ENCODE measurements at regions not wholly inside any gene's neighbourhood (a gene's known extent, or its start where the extent isn't known, plus 50 kb on each side); places are given as distances from the start of the nearest gene placed in this dataset.

DNA sequence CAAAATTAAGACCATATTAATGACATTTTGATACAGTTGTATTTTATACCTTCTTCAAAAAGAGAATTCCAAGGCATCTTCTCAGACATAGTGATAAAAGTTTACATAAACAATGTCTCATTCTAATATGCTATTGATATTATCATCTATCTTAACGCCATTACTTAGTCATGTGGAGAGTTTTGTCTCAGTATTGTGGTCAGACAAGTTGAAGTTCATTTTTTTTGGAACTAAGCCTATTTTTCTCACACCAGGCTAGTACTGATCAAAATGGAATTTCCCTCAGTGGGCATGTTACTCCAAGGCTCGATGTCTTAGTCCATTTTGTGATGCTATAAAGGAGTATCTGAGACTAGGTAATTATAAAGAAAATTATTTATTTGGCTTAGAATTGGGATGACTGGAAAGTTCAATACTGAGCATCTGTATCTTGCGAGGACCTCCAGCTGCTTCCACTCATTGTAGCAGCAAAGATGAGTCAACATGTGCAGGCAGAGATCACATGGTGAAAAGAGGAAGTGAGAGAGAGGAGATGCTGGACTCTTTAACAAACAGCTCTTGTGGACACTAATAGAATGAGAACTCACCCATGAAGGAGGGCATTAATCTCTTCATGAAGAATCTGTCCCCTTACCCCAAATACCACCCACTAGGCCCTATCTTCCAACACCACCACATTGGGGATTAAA, 825.5 kb upstream of the MANEA start:
- Histone ChIP-seq H3K9ac (replicated peaks; ENCODE audit: extremely low read depth, insufficient read depth, low read length) (no peak overlapping the region), H3K4me3 (replicated peaks in 1 of 3; ENCODE audit: insufficient read depth in 1 of 3, low read depth in 1 of 3, low read length in 3 of 3) (no peak overlapping the region), H3K9me3 (replicated peaks; ENCODE audit: control insufficient read depth, insufficient read depth, low read length) (no peaks in the 10 kb centered on the region), H3K27ac (ENCODE audit: insufficient read depth, low read depth, low read length) (no peak overlapping the region), H3K36me3 (ENCODE audit: control insufficient read depth in 2 of 2, extremely low read depth in 1 of 2, insufficient read depth in 2 of 2, low read length in 2 of 2) (no peaks in the 10 kb centered on the region), H3K9me1 (replicated peaks; ENCODE audit: control insufficient read depth, extremely low read depth, insufficient read depth, low read length) (no peaks in the 10 kb centered on the region), H4K20me1 (replicated peaks; ENCODE audit: control insufficient read depth, extremely low read depth, insufficient read depth, low read length) (no peaks in the 10 kb centered on the region), H3K79me2 (ENCODE audit: control insufficient read depth, insufficient read depth, low read length) (no peaks in the 10 kb centered on the region), H2AFZ (ENCODE audit: low read depth, low read length) (no peak overlapping the region), H3K4me2 (ENCODE audit: insufficient read depth, low read length) (no peak overlapping the region), H3K4me1 (ENCODE audit: control insufficient read depth, extremely low read depth, insufficient read depth, low read length) (no peaks in the 10 kb centered on the region), H3K27me3 (ENCODE audit: control insufficient read depth in 2 of 2, insufficient read depth in 2 of 2, low read length in 2 of 2) (no peaks in the 10 kb centered on the region)
- intact Hi-C loops (cut with micrococcal nuclease) (no loop called here), dilution Hi-C loops (cut with MboI; ENCODE audit: extremely low pct_ligation_motif_present, low sequenced_read_pairs) (no loop called here)
- no peak for DNase-seq (ENCODE audit: low read depth, low spot score)
- TF ChIP-seq FOS (IDR thresholded peaks at IDR 0.05; ENCODE audit: borderline replicate concordance, insufficient read depth, low read length), result peak; percentile 56
- no peak for TF ChIP-seq MAX (IDR thresholded peaks at IDR 0.05; ENCODE audit: insufficient read depth, insufficient read length)
- no peak for FAIRE-seq
- ChIA-PET POLR2A (no interaction called here), CTCF (no interaction called here)
- no TSS peak for BruUV-seq (replicated peaks)

GRCh38 chr6:94736236-94736635, 841.1 kb upstream of the MANEA start:
- Histone ChIP-seq H3K9ac (replicated peaks; ENCODE audit: extremely low read depth, insufficient read depth, low read length) (no peak overlapping the region), H3K36me3 (ENCODE audit: control insufficient read depth in 2 of 2, extremely low read depth in 1 of 2, insufficient read depth in 2 of 2, low read length in 2 of 2) (no peaks in the 10 kb centered on the region), H3K27ac (ENCODE audit: insufficient read depth, low read depth, low read length) (no peak overlapping the region), H3K9me3 (replicated peaks; ENCODE audit: control insufficient read depth, insufficient read depth, low read length) (no peaks in the 10 kb centered on the region), H3K9me1 (replicated peaks; ENCODE audit: control insufficient read depth, extremely low read depth, insufficient read depth, low read length) (no peaks in the 10 kb centered on the region), H2AFZ (ENCODE audit: low read depth, low read length) (no peak overlapping the region), H3K4me3 (replicated peaks in 1 of 3; ENCODE audit: insufficient read depth in 1 of 3, low read depth in 1 of 3, low read length in 3 of 3) (no peak overlapping the region), H3K4me1 (ENCODE audit: control insufficient read depth, extremely low read depth, insufficient read depth, low read length) (no peaks in the 10 kb centered on the region), H3K79me2 (ENCODE audit: control insufficient read depth, insufficient read depth, low read length) (no peaks in the 10 kb centered on the region), H4K20me1 (replicated peaks; ENCODE audit: control insufficient read depth, extremely low read depth, insufficient read depth, low read length) (no peaks in the 10 kb centered on the region), H3K4me2 (ENCODE audit: insufficient read depth, low read length) (no peak overlapping the region), H3K27me3 (ENCODE audit: control insufficient read depth in 2 of 2, insufficient read depth in 2 of 2, low read length in 2 of 2) (no peaks in the 10 kb centered on the region)
- intact Hi-C loops (cut with micrococcal nuclease) (no loop called here), dilution Hi-C loops (cut with MboI; ENCODE audit: extremely low pct_ligation_motif_present, low sequenced_read_pairs) (no loop called here)
- DNase-seq (ENCODE audit: low read depth, low spot score), result no peak
- POLR2A ChIA-PET, result no interaction called here
- TF ChIP-seq JUN (IDR thresholded peaks at IDR 0.05; ENCODE audit: borderline replicate concordance, insufficient read depth, insufficient read length, low read depth), result no peak
- no peak for FAIRE-seq
- CTCF ChIA-PET, result no interaction called here
- BruUV-seq (replicated peaks), result no TSS peak
